ENCODE measurements at regions not wholly inside any gene's neighbourhood (a gene's known extent, or its start where the extent isn't known, plus 50 kb on each side); places are given as distances from the start of the nearest gene placed in this dataset.

DNA sequence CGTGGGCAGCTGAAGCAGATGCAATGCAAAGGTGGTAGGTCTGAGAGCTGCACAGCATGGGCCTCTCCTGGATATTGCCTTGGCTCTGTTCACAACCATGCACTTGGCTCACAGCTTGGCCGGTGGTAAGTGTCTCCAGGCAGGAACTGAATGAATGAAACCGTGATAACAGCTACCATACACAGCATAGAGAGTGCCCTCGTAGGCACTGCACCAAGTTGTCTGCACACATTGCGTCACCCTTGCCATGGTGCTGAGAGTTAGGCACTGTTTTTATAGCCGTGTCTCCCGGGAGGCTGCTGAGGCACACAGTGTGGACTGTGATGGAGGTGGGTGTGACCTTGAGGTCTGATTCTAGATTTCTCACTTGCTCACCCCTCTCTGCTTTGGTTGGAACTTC, 157.6 kb upstream of the VASH1 start:
- DNase-seq (ENCODE audit: low read depth): no peak

DNA sequence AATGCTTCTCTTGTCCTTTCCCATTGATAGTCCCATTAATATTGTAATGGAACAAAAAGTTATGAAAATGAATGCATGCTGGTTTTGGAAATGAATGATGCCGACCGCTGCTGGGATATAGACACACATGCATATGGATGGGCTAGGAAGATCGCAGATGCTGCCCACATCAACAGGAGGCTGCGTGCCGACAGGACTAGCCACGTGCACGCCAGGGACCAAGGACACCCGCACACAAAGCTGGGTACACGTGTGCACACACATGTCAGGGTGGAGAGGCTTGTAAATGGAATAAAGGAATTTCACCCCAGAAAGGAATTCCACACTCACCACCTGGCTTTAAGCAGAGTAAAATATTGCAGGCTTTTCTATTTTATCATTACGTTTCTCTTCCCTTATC, 153.8 kb upstream of the VASH1 start:
- DNase-seq (ENCODE audit: low read depth): no peak

DNA sequence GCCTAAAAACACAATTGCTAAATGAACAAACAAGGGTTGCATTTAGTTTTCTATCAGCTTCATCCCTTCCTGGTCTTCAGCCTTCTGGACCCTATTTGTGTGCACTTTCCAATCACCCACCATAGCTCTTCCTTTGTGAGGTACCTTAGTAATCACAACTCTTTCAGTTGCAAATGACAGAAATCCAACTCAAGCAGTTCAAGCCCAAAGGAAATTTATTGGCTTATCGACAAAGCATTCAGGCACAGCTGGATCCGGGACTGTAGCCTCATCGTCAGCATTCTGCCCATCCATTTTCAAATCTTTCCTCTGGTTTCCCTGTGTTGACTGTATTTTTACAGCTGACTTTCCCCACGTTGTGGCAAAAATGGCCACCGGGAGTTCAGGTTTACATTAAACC, 148.6 kb upstream of the VASH1 start:
- DNase-seq (ENCODE audit: low read depth): no peak

DNA sequence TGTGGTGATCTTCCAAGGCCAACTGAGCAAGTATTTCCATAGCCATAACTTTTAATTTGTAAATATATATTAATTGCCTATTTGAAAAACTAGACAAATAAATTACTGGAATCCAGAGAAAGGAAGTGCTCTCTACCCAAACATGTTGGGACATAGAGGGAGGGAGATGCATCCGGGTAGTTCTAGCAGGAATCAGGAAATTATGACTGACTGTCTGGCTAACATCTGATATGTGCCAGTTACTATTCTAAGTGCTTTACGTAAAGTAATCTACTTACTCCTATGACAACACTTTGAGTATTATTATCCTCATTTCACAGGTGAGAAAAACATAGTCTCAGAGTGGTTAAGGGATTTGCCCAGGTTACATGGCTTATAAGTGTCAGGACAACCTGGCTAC, 147.7 kb upstream of the VASH1 start:
- DNase-seq (ENCODE audit: low read depth): no peak

DNA sequence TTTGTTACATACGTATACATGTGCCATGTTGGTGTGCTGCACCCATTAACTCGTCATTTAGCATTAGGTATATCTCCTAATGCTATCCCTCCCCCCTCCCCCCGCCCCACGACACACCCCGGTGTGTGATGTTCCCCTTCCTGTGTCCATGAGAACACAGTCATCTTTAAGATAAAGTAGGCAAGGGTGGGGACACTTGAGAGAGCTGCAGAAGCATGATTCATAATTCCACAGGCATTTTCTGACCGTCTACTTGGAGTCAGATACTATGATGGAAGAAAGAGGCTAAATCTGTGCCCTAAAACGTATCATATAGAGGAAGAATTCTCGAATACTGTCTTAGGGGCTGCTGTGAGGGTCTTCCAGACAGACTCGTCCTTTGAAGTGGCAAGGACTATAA, 145.9 kb upstream of the VASH1 start:
- no peak for DNase-seq (ENCODE audit: low read depth)

DNA sequence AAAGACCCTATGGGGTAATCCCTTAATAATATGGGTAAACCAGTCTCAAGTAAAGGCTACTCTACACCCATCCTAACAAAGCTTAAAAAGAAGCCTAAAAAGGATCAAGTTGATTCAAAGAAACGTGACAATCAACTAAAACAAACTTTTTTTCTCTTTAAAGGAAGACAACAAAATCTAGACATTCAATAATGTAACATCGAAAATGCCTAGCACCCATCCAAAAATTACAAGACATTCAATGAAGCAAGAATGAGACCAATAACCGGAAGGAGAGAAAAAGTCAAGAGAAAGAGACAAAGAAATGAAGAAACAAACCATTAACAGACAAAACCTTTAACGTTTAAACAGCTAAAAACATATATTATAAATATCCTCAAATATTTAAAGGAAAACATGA, 143.8 kb upstream of the VASH1 start:
- no peak for DNase-seq (ENCODE audit: low read depth)

DNA sequence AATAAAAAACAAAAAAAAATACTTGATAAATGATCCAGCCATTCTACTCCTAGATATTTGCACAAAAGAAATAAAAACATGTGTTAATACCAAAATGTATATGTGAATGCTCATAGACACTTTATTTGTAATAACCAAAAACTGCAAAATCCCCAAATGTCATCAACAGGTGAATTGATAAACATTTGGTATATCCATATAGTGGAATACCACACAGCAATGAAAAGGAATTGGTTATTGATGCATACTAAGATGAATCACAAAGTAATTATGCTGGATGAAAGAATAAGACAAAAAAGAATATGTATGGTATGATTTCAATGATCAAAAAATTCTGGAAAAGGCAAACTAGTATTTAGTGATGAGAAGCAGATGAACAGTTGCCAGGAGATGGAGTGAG, 124.7 kb upstream of the VASH1 start:
- no peak for DNase-seq (ENCODE audit: low read depth)

DNA sequence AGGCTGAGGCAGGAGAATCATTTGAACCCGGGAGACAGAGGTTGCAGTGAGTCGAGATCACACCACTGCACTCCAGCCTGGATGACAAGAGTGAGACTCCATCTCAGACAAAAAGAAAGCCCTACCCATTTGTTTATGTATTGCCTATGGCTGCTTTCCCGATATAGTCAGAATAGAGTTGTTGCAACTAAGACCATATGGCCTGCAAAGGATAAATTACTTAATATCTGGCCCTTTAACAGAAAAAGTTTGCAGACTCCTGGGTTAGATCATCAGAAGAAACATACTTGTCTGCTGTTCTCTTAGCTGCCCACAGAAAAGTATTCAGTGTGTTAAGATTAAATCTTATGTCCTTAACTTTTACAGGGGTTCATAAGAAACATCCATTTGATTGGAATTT, 122.4 kb upstream of the VASH1 start:
- no peak for DNase-seq (ENCODE audit: low read depth)

DNA sequence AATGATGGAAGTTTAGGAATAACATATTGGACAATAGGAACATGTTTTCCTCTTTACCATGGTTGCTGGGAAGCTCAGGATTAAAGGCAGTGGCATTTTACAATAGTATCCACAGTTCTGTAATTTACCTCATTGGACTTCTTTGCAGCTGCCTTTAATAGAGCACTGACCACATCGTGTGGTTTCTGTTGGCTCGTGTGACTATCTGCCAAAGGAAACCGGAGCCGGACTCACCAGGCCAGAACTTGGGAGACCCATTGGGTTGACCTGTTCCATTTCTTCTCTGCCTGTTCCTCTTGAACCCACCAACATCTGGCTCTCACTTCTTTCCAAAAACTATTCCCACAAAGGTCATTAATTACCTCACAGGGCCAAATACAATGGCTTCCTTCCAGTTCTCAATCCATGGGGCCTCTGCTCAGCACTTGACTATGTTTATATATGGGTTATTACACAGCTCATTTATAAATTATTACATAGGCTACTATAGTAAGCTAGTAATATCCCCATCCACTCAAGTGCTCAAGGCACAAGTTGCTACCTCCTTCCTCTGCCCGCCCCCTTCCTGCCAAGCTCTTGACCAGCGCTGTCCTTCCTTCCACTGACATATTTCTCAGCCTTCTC, 121.5 kb upstream of the VASH1 start:
- DNase-seq (ENCODE audit: low read depth): no peak

DNA sequence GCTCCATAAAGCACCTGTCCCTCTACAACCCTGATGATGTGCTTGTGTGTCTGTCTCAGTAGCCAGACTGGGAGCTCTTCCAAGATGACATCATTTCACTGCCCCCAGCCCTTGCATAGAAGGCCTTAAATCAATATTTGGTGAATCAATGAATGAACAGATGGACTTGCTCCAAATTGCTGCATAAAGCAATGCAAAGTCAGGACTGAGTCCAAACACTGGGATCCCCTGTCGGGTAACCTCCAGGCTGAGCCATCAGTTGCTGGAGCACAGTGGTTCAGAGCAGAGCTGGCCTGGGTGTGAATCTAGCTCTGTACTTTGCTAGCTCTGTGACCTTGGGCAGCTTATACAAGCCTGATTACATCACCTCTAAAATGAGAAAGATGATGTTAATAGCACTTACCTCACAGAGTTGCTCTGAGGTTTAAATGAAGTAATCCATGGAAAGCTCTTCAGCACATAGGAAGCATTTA, 120.3 kb upstream of the VASH1 start:
- DNase-seq (ENCODE audit: low read depth): no peak

DNA sequence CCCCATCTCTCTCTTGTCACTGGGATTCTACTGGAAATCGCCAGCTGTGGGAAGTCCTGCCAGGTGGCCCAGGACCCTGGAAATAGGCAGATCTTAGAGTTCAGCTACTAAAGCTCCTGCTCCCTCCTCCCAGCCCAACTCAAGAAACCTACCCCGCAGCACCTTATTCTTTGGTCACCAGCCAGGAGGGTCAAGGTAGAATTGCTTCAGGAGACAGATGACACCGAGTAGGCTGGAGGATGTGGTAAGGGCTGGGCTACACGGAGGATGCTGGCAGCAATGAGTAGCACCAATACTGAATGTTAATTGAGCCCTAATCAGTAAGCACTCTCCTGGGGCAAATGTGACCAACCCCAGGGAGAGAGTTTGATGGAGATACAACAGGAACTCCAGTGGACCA, 119.7 kb upstream of the VASH1 start:
- no peak for DNase-seq (ENCODE audit: low read depth)

DNA sequence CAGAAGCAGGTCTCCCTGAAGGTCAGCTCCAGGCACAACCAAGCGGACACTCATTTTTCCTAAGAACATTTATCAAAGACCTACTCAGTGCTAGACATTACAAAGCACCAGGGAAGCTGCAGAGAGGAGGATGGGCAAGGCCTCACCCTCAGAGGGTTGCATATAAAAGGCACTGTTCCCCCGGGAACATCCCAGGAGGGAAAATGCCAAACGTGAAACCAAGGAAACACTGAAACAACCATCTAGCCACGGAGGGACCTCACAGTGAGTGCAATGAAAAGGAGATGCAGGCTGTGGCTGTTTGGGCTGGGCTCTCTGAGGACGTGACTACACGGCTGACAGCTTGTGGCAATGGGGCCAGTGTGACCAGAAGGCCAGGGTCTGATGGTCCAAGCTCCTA, 117.4 kb upstream of the VASH1 start:
- no peak for DNase-seq (ENCODE audit: low read depth)

DNA sequence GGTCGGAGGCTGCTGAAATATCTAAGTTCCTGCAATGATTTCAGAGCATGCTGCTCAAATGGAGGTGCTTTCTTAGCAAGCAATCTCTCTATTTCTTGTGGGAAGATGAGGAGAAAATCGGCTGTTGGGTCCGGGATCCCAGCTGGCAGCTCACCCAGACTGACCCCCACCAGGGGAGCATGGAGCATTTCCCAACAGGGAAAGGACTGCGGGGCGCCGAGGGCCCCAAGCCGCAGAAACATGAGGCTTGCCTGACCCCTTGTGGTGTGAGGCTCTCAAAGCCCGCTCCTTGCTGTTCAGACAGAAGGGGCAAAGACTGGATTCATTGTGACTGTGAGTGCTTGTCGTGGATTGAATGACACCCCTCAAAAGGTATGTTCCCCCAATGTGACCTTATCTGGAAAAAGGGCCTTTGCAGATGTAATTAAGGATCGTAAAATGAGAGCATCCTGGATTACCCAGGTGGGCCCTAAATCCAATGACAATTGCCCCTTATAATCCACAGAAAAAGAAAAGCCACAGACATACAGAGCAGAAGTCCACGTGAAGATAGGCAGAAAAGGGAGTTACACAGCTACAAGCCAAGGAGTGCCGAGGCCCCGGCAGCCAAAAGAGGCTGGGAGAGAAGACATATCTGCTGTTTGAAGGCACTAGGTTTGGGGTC, 116.3 kb upstream of the VASH1 start:
- peak; percentile 3 for DNase-seq (ENCODE audit: low read depth)

DNA sequence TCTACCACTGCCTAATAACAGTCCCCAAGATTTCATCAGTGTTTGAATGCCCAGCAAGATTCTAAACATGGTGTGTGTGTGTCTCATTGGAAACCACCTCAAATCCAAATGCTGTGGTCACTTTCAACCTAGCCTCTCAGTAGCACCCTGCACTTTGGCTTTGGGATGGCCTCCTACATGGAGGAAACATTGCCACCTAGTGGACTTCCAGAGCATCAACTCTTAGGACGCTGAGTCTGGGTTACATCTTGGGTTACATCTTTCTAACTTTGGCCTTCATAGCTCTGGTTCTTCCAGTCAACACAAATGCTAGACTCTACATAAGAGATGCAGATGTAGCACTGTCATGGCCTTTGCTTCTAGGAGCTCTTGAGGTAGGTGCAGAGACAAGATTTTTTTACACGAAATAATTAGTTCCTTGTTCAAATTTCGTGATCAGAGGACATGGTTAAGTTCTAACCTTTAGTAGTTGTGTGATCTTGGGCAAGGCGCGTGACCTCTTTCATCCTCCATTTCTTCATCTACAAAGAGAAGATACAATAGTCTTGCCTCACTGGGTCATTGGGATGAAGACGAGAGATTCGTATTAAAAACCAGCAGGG, 113.5 kb upstream of the VASH1 start:
- DNase-seq (ENCODE audit: low read depth): peak; percentile 15

DNA sequence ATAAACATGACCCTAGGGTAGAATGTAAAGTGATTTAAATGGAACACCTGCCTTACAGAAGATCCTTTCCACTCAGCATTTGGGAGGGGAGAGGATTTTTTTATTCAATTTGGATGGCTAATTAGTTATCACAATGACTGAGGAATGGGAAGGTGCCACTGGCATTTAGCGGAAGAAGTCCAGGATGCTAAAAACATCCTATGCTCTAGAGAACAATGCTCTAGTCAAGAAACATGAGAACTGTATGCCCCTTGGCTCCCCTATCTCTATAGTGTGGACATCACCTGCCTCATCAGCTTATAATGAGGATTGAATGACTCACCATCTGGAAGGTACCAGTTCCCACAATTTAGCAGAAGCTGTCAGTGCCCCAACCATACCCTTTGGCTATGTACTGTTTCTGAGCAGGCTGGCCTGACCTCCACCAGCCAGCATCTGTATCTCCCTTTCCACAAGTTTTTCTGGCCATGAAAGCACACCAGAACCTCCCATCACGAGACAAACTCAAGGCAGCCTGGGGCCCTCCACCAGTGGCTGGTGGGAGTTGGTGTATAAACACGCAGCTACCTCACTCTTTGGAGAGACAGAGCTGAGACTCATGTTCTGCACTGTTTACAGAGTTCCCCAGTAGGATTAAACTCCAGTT, 109.7 kb upstream of the VASH1 start:
- DNase-seq (ENCODE audit: low read depth): no peak

DNA sequence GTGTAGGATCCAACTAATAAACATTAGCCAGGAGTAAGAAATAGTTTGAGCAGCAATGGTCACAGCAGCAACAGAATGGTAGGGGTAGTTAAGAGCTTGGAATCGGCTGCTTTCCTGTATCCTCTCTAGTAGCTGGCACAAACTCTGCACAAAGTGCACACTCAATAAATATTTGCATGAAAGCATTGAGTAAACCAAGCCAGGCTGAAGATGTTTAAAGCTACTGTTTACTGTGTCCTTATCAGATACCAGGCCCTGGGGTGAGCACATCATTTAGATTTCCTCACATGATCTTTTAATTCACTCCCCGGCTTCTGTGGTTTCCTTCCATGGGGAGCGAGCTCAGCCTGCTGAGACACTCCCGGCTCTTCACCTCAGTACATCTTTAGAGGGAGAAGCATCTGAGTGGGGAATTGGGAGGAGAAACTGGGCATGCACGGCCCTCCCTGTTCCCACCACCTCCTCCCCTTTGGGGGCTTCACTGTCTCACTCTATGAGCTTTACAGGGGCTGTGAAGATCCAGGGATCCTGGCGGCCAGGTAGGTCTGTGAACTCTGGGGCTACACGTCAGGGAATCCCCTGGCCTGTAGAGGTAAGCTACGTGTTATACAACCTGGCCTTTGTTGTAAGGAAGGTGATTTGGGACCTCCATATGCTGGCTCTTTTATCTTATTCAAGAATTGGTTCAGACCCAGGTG, 107.2 kb upstream of the VASH1 start:
- DNase-seq (ENCODE audit: low read depth): no peak

DNA sequence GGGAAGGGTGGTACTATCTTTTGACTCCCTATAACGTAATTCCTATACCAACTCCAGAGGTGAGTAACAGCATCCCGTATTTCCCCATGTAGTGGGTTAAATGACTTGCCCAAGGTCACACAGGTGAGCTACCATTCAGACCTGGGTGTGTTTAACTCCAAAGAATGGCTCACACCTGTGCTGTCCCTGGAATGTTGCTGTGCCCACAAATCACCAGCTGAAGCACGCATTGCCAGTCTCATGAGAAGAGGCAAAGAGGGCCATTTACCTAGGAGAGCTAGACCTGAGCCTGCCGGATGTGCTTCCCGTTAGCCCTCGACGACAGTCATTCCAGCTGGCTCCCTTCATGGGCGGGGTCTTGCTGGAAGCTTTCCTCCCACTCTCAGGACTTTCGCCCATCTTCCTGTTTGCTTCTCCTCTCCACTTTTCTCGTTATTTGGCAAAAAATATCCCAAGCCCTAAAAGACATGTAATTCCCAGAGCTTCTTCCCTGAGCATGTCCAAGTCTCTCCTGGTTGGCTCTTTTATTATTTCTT, 106.6 kb upstream of the VASH1 start:
- DNase-seq (ENCODE audit: low read depth): no peak

DNA sequence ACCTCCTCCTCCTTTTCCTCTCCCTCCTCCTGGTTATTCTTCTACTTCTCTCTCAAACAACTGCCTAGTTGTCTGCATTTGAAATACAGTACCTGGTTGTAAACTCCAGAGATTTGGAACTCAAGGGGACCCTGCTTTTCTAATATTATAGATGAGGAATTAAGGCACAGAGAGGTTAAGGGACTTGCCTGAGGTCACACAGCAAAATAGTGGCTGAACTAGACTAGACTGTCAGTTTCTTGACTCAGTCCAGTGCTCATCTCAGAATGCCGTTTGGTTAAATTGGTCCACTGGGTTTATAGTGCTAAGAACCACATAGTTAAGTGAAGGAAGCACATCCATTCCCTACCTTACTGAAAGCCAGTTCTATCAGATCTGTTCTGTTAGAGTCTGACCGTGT, 105.9 kb upstream of the VASH1 start:
- DNase-seq (ENCODE audit: low read depth): no peak

DNA sequence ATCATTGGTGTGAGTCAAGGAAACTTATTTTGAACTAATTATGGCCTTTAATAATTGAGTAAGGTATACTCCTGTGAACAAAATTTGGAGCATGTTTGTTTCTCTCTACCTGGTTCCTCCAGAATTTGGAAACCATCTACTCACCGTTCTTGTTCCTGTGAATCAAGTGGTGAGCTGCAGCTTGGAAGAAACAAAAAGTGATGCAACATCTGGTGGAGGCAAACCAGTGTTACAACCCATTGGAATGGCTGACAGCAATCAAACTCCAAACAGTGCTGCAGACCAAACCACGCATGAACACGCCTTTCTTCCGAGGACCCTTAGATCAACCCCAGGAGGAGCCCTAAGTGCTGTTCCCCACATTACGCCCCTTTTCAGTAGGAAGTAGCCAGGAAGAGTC, 104.7 kb upstream of the VASH1 start:
- no peak for DNase-seq (ENCODE audit: low read depth)

DNA sequence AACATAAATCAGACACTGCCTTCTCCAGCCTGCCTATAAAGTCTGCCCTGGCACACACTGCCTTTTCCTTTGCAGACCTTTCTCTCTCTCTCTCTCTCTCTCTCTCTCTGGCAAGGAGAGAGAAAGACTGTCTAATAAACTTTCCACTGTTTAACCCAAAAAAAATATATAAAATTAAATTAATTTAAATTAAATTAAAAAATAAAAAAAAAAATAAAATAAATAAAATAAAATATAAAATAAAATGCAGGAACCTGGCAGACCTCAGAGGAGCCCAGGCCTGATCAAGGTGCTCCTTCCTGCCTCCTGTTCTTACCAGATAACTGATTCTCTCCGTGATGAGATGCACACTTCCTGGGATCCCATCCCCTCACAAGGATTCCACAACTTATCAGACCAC, 103.9 kb upstream of the VASH1 start:
- DNase-seq (ENCODE audit: low read depth): no peak

DNA sequence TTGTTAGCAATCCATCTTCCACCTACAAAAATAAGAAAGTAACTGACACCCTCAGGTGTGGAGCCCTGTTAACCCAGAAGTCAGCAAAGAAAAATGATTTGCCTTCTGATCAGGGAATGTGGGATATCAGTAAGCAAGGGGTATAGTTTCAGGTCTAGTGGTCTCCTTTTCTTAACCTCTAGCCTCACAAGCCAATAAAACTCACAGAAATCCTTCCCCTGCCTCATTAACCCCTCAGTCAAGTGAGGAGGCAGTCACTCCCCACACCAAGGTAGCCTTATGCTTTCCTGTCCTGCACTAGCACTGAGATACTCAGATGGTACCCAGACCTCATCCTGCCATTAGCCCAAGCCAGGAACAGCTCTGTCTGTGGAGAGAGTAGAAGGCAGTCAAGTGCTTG, 103.4 kb upstream of the VASH1 start:
- DNase-seq (ENCODE audit: low read depth): no peak

DNA sequence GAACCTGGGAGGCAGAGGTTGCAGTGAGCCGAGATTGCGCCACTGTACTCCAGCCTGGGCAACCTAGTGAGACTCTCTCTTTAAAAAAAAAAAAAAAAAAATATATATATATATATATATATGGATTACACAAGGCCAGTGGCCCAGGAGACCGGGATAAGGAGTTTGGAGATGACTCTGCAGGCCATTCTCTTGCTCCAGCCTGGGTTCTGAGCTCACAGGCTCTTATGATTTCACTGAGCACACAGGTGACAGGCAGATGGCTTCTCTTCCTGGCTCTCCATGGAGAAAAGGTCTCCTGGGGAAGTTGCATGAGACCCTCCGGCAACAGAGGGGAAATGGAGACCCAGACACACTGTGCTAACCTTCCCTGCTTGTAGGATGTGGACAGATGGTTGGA, 98.7 kb upstream of the VASH1 start:
- DNase-seq (ENCODE audit: low read depth): no peak

Measured in non-pigmented ciliary epithelial cell (primary cell).